ENCODE measurements at regions not wholly inside any gene's neighbourhood (a gene's known extent, or its start where the extent isn't known, plus 50 kb on each side); places are given as distances from the start of the nearest gene placed in this dataset.

DNA sequence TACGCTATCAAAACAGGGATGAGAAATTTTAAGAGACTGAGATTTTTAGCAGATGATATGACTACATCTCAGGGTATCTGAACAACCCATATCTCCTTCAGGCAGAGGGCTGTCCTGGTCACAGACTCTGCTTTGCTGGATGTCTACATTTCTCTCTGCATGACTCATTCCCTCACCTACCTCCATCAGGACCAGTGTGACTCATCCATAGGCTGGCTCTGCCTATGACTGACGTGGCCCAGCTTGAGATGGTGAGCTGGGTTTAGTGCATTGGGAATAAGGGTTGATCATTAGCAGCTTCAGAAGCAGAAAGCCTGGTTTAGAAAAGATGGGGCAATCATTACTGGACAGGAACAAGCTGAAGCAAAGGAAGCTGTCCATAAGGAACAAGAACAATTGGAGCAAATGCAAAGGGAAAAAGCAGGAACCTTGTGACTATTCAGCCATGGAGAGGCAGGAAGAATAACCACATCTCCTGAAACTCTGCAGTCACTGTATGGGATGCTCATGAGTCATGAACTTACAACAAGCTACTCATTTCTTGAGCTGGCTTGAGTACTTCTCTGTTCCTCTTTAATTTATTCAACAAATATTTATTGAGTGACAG lies 86.4 kb upstream of the CBLN4 start:
- no peak for TF ChIP-seq CTCF (IDR thresholded peaks at IDR 0.05)
- no peak for TF ChIP-seq POLR2A (IDR thresholded peaks at IDR 0.05)
- TF ChIP-seq POLR2AphosphoS5 (IDR thresholded peaks at IDR 0.05), result no peak
